Hepatocyte (in vitro differentiated cells): ENCODE measurements at regions not wholly inside any gene's neighbourhood (a gene's known extent, or its start where the extent isn't known, plus 50 kb on each side); places are given as distances from the start of the nearest gene placed in this dataset.

Experiments
- DNase-seq: peaks from one replicate; pipeline ENCODE4 v3.0.0-alpha.2; 2016; ENCODE audit warnings: low spot score
- H2AFZ ChIP-seq: fragments of 200-600 bp; sonication (generic); 2 replicates; pipeline ENCODE4 v1.6.0; 2016; ENCODE audit warnings: antibody characterized with exemption, mild to moderate bottlenecking
- H3K27ac ChIP-seq: fragments of 200-600 bp; sonication (generic); 2 replicates; pipeline ENCODE4 v1.5.1; 2016; ENCODE audit warnings: mild to moderate bottlenecking
- H3K27me3 ChIP-seq: fragments of 200-600 bp; sonication (generic); 2 replicates; pipeline ENCODE4 v1.6.1; 2016
- H3K36me3 ChIP-seq: fragments of 200-600 bp; sonication (generic); replicated peaks from 2 replicates; pipeline ENCODE4 v1.5.1; 2016; ENCODE audit warnings: low read depth; ENCODE audit not compliant: insufficient read depth
- H3K4me1 ChIP-seq: fragments of 200-600 bp; sonication (generic); 2 replicates; pipeline ENCODE4 v1.5.1; 2016; ENCODE audit warnings: mild to moderate bottlenecking, moderate library complexity; ENCODE audit not compliant: insufficient read depth
- H3K4me2 ChIP-seq: fragments of 200-600 bp; sonication (generic); 2 replicates; pipeline ENCODE4 v1.6.0; 2016
- H3K4me3 ChIP-seq: fragments of 200-600 bp; sonication (generic); 2 replicates; pipeline ENCODE4 v1.5.1; 2016; ENCODE audit warnings: mild to moderate bottlenecking
- H3K79me2 ChIP-seq: fragments of 200-600 bp; sonication (generic); 2 replicates; pipeline ENCODE4 v1.6.0; 2017; ENCODE audit warnings: mild to moderate bottlenecking
- H3K9me2 ChIP-seq: fragments of 200-600 bp; sonication (generic); replicated peaks from 2 replicates; pipeline ENCODE4 v1.6.0; 2017; ENCODE audit warnings: mild to moderate bottlenecking; ENCODE audit not compliant: insufficient read depth
- H3K9me3 ChIP-seq: fragments of 200-600 bp; sonication (generic); 2 replicates; pipeline ENCODE4 v1.5.1; 2016; ENCODE audit warnings: low read depth, mild to moderate bottlenecking
- H4K20me1 ChIP-seq: fragments of 200-600 bp; sonication (generic); 2 replicates; pipeline ENCODE4 v1.6.0; 2016; ENCODE audit warnings: mild to moderate bottlenecking; ENCODE audit not compliant: insufficient read depth, poor library complexity, severe bottlenecking
- EZH2 ChIP-seq: fragments of 200-600 bp; sonication (generic); IDR thresholded peaks from 2 replicates; pipeline ENCODE4 v1.6.1; 2016; ENCODE audit warnings: antibody characterized with exemption, mild to moderate bottlenecking, borderline replicate concordance
- EZH2phosphoT487 ChIP-seq: fragments of 200-600 bp; sonication (generic); IDR thresholded peaks from one replicate; pipeline ENCODE4 v1.6.1; 2018; ENCODE audit warnings: antibody characterized with exemption, mild to moderate bottlenecking, low read depth, moderate library complexity; ENCODE audit not compliant: unreplicated experiment, severe bottlenecking
- WGBS: methylation state at CpG from one replicate; pipeline ENCODE4 v1.1.6; 2016; ENCODE audit warnings: low lambda C conversion rate; ENCODE audit errors: missing lambda C conversion rate; 5-methylcytosine and 5-hydroxymethylcytosine counted together
- TF ChIP-seq, protein P1 (sequence below): fragments of 200-600 bp; sonication (generic); IDR thresholded peaks from 2 replicates; pipeline ENCODE4 v1.5.1; 2016; ENCODE audit warnings: antibody characterized with exemption, mild to moderate bottlenecking; ENCODE audit not compliant: poor library complexity

DNA sequence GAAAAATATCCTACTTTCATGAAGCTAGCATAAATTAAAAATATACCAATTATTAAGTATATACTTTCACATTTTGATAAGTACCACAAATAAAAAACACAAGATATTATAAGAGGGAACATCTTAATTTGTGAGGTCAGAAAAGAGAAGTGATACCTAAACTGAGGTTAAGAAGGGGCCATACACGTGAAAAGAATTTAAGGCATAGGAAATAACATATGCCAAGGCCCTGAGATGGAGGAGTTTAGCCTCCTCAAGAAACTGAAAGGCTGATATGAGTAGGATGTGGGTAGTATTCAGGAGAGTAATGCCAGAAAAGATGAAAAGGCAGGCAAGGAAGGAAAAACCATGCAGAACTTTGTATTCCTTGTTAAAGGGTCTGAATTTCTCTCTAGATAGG is 116.6 kb upstream of the HTR1E start:
- no peaks in the 10 kb centered on the region for H3K36me3 ChIP-seq
- 70% methylated on average over 1 of the region's 1 CpG for WGBS
- H3K79me2 ChIP-seq, result no peaks in the 10 kb centered on the region

DNA sequence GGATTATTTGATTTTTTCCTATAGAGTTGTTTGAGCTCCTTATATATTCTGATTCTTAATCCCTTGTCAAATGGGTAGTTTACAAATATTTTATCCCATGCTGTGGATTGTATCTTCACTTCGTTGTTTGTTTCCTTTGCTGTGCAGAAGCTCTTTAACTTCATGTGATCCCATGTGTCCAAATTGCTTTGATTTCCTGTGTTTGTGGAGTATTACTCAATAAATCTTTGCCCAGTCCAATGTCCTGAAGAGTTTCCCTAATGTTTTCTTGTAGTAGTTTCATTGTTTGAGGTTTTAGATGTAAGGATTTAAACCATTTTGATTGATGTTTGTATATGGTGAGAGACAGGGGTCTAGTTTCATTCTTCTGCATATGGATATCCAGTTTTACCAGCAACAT is 143.7 kb upstream of the HTR1E start:
- Histone ChIP-seq H3K79me2 (no peaks in the 10 kb centered on the region), H4K20me1 (no peaks in the 10 kb centered on the region), H3K4me2 (no peak overlapping the region), H3K9me2 (no peaks in the 10 kb centered on the region), H3K36me3 (no peaks in the 10 kb centered on the region), H3K4me1 (no peaks in the 10 kb centered on the region), H3K4me3 (no peak overlapping the region), H3K27me3 (no peaks in the 10 kb centered on the region), H2AFZ (no peak overlapping the region), H3K9me3 (no peaks in the 10 kb centered on the region), H3K27ac (no peak overlapping the region)
- DNase-seq, result no peak
- 96% methylated on average over 1 of the region's 1 CpG for WGBS
- TF ChIP-seq EZH2, result no peak
- TF ChIP-seq EZH2phosphoT487, result no peak
- TF ChIP-seq, protein P1, sequence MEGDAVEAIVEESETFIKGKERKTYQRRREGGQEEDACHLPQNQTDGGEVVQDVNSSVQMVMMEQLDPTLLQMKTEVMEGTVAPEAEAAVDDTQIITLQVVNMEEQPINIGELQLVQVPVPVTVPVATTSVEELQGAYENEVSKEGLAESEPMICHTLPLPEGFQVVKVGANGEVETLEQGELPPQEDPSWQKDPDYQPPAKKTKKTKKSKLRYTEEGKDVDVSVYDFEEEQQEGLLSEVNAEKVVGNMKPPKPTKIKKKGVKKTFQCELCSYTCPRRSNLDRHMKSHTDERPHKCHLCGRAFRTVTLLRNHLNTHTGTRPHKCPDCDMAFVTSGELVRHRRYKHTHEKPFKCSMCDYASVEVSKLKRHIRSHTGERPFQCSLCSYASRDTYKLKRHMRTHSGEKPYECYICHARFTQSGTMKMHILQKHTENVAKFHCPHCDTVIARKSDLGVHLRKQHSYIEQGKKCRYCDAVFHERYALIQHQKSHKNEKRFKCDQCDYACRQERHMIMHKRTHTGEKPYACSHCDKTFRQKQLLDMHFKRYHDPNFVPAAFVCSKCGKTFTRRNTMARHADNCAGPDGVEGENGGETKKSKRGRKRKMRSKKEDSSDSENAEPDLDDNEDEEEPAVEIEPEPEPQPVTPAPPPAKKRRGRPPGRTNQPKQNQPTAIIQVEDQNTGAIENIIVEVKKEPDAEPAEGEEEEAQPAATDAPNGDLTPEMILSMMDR, result no peak

More for the DNA sequence above, 116.6 kb upstream of the HTR1E start:
- Histone ChIP-seq H3K27me3 (no peaks in the 10 kb centered on the region), H3K4me1 (peaks cover under 1% of the 10 kb centered on the region), H3K9me2 (no peaks in the 10 kb centered on the region), H3K9me3 (no peaks in the 10 kb centered on the region), H3K4me3 (no peak overlapping the region), H3K27ac (no peak overlapping the region), H2AFZ (no peak overlapping the region), H4K20me1 (no peaks in the 10 kb centered on the region), H3K4me2 (no peak overlapping the region)
- TF ChIP-seq EZH2phosphoT487, result no peak
- TF ChIP-seq EZH2, result no peak
- TF ChIP-seq, protein P1, result no peak
- no peak for DNase-seq

DNA sequence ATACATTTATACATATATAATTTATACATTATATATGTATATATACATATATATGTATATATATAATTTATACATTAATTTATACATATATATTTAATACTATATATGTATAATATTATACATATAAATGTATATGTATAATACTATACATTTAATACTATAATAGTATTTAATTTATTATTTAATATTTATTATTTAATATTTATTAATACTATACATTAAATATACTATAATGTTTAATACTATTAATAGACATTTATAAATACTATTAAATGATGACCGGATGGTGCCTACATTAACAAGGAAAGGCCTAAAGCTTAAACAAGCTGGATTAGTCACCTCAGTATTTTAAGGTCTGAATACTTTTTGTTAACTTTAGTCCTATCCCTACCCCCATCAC is 145.9 kb upstream of the HTR1E start:
- Histone ChIP-seq H3K79me2 (no peaks in the 10 kb centered on the region), H3K9me2 (no peaks in the 10 kb centered on the region), H2AFZ (no peak overlapping the region), H3K4me1 (peaks cover 2% of the 10 kb centered on the region), H3K27ac (no peak overlapping the region), H3K4me2 (no peak overlapping the region), H3K36me3 (no peaks in the 10 kb centered on the region), H3K4me3 (no peak overlapping the region), H4K20me1 (no peaks in the 10 kb centered on the region), H3K9me3 (no peaks in the 10 kb centered on the region), H3K27me3 (no peaks in the 10 kb centered on the region)
- TF ChIP-seq EZH2 (no peak), EZH2phosphoT487 (no peak)
- TF ChIP-seq, protein P1, result no peak
- WGBS, result 88% methylated on average over 1 of the region's 1 CpG
- no peak for DNase-seq
